NCI-H524 treated with DMSO at 0.1 percent for 48 hours (cell line): ENCODE measurements at regions not wholly inside any gene's neighbourhood (a gene's known extent, or its start where the extent isn't known, plus 50 kb on each side); places are given as distances from the start of the nearest gene placed in this dataset.

Experiments
- DNase-seq: peaks from one replicate; lab custom pipeline; 2025; lab: John Stamatoyannopoulos, UW

GRCh38 chr15:29873947-29874411, 51.7 kb upstream of the TJP1 start:
- DNase-seq: no peak

GRCh38 chr15:29873264-29873663, 51.0 kb upstream of the TJP1 start:
- no peak for DNase-seq

GRCh38 chr15:29872716-29873115, 50.4 kb upstream of the TJP1 start:
- no peak for DNase-seq
